SK-N-SH (cell line): ENCODE measurements at regions not wholly inside any gene's neighbourhood (a gene's known extent, or its start where the extent isn't known, plus 50 kb on each side); places are given as distances from the start of the nearest gene placed in this dataset.

ENCODE experiments used
- CTCF ChIA-PET: fragments of 300-600, 350-600 bp; formaldehyde crosslinking; extraction: SDS; loops from one replicate; lab custom pipeline; 2021; lab: Yijun Ruan, JAX
- POLR2A ChIA-PET: fragments of 350-600 bp; sonication (Branson Sonifier 250); formaldehyde crosslinking; extraction: SDS; loops from one replicate; lab custom pipeline; 2020; ENCODE audit warnings: antibody characterized with exemption, inconsistent platforms; lab: Yijun Ruan, JAX
- DNase-seq: peaks from one replicate; pipeline ENCODE4 v3.0.0; 2012
- H2AFZ ChIP-seq: fragments of 200-600 bp; sonication (generic); 2 replicates; pipeline ENCODE4 v1.8.1; 2016; ENCODE audit warnings: antibody characterized with exemption, mild to moderate bottlenecking, low read depth
- H3F3A ChIP-seq: fragments of 200-600 bp; sonication (generic); replicated peaks from 2 replicates; pipeline ENCODE3; 2016; ENCODE audit warnings: antibody characterized with exemption, mild to moderate bottlenecking; ENCODE audit not compliant: insufficient read depth
- H3K27ac ChIP-seq, 2 experiments: fragments of 200-500 bp in 1 of 2; fragments of 200-600 bp in 1 of 2; sonication (Bioruptor generic) in 1 of 2; sonication (generic), shearing (Covaris generic) in 1 of 2; 2 replicates each; pipeline versions ENCODE4 v1.5.1 to v1.6.1; 2014 to 2016; ENCODE audit warnings: low read depth in 2 of 2, inconsistent platforms in 1 of 2, low read length in 1 of 2, mild to moderate bottlenecking in 1 of 2, mixed read lengths in 1 of 2
- H3K27me3 ChIP-seq: fragments of 200-600 bp; sonication (generic), shearing (Covaris generic); 2 replicates; pipeline ENCODE4 v1.6.1; 2016; ENCODE audit warnings: mixed run types; ENCODE audit not compliant: insufficient read depth
- H3K36me3 ChIP-seq, 2 experiments: fragments of 200-500 bp in 1 of 2; fragments of 200-600 bp in 1 of 2; sonication (Bioruptor generic) in 1 of 2; sonication (generic) in 1 of 2; replicated peaks in 1 of 2; 2 replicates each; pipeline versions ENCODE3 to v1.5.1; 2014 to 2016; ENCODE audit warnings: low read length in 1 of 2, mild to moderate bottlenecking in 1 of 2; ENCODE audit not compliant: insufficient read depth in 2 of 2, control insufficient read depth in 1 of 2
- H3K4me1 ChIP-seq, 2 experiments: fragments of 200-500 bp in 1 of 2; fragments of 200-600 bp in 1 of 2; sonication (Bioruptor generic) in 1 of 2; sonication (generic), shearing (Covaris generic) in 1 of 2; 2 replicates each; pipeline versions ENCODE4 v1.5.1 to v1.6.1; 2014 to 2016; ENCODE audit warnings: low read depth in 1 of 2, low read length in 1 of 2, mixed run types in 1 of 2; ENCODE audit not compliant: insufficient read depth in 2 of 2, control insufficient read depth in 1 of 2
- H3K4me2 ChIP-seq: fragments of 200-600 bp; sonication (generic), shearing (Covaris generic); 2 replicates; pipeline ENCODE4 v1.6.1; 2017; ENCODE audit warnings: mixed run types
- H3K4me3 ChIP-seq, 2 experiments: fragments of 200-500 bp in 1 of 2; fragments of 200-600 bp in 1 of 2; sonication (Bioruptor generic) in 1 of 2; sonication (generic), shearing (Covaris generic) in 1 of 2; 2 replicates each; pipeline versions ENCODE4 v1.5.1 to v1.8.1; 2014 to 2016; ENCODE audit warnings: low read depth in 2 of 2, inconsistent platforms in 1 of 2, low read length in 1 of 2, mild to moderate bottlenecking in 1 of 2, mixed read lengths in 1 of 2, moderate library complexity in 1 of 2
- H3K79me2 ChIP-seq: fragments of 200-600 bp; sonication (generic); 2 replicates; pipeline ENCODE4 v1.8.1; 2017; ENCODE audit warnings: mild to moderate bottlenecking; ENCODE audit not compliant: insufficient read depth
- H3K9ac ChIP-seq: fragments of 200-600 bp; sonication (generic); 2 replicates; pipeline ENCODE4 v1.6.1; 2017; ENCODE audit warnings: mixed run types
- H3K9me2 ChIP-seq: fragments of 200-600 bp; sonication (generic); 2 replicates; pipeline ENCODE4 v1.6.1; 2017; ENCODE audit warnings: mixed run types
- H3K9me3 ChIP-seq: fragments of 200-600 bp; sonication (generic); 2 replicates; pipeline ENCODE4 v1.6.1; 2017; ENCODE audit warnings: mixed run types, mild to moderate bottlenecking, moderate library complexity
- H4K20me1 ChIP-seq: fragments of 200-600 bp; sonication (generic); 2 replicates; pipeline ENCODE4 v1.6.1; 2017; ENCODE audit warnings: mild to moderate bottlenecking, mixed run types; ENCODE audit not compliant: insufficient read depth
- ELF1 ChIP-seq: IDR thresholded peaks from 2 replicates; pipeline ENCODE4 v1.4.0; 2012
- EZH2phosphoT487 ChIP-seq: fragments of 200-600 bp; sonication (generic); IDR thresholded peaks from 2 replicates; pipeline ENCODE4 v1.6.1; 2017; ENCODE audit warnings: low read depth, mixed run types, mild to moderate bottlenecking, antibody characterized with exemption, moderate library complexity, borderline replicate concordance
- FOSL2 ChIP-seq: IDR thresholded peaks from 2 replicates; pipeline ENCODE4 v1.4.0; 2012; ENCODE audit warnings: low read depth, mild to moderate bottlenecking, moderate library complexity, borderline replicate concordance
- JUND ChIP-seq: IDR thresholded peaks from 2 replicates; pipeline ENCODE4 v1.4.0; 2012
- NFIC ChIP-seq: IDR thresholded peaks from 2 replicates; pipeline ENCODE4 v1.4.0; 2012; ENCODE audit warnings: borderline replicate concordance
- POLR2AphosphoS5 ChIP-seq: IDR thresholded peaks from 2 replicates; pipeline ENCODE4 v1.6.1; 2012; ENCODE audit warnings: low read depth, low read length
- RAD21 ChIP-seq: IDR thresholded peaks from 2 replicates; pipeline ENCODE4 v1.6.1; 2012; ENCODE audit warnings: mild to moderate bottlenecking, low read length
- TCF12 ChIP-seq: IDR thresholded peaks from 2 replicates; pipeline ENCODE4 v1.4.0; 2012
- TEAD4 ChIP-seq: IDR thresholded peaks from 2 replicates; pipeline ENCODE4 v1.4.0; 2012; ENCODE audit warnings: mild to moderate bottlenecking, borderline replicate concordance; ENCODE audit not compliant: insufficient read depth
- USF2 ChIP-seq: fragments of 150-350 bp; IDR thresholded peaks from 2 replicates; pipeline ENCODE4 v1.6.1; 2017; ENCODE audit warnings: antibody characterized with exemption, low read length, low read depth, borderline replicate concordance
- YY1 ChIP-seq: IDR thresholded peaks from 2 replicates; pipeline ENCODE4 v1.4.0; 2012; ENCODE audit warnings: low read depth, mild to moderate bottlenecking
- ZBTB33 ChIP-seq: IDR thresholded peaks from 2 replicates; pipeline ENCODE4 v1.4.0; 2012; ENCODE audit warnings: low read depth, borderline replicate concordance
- WGBS: methylation state at CpG from one replicate; pipeline ENCODE4 v1.1.6; 2017; ENCODE audit warnings: low lambda C conversion rate; 5-methylcytosine and 5-hydroxymethylcytosine counted together

- H3F3A ChIP-seq = peaks cover 69% of the 10 kb centered on the region
- CTCF ChIA-PET = no interaction called here
- DNase-seq = no peak
- H3K4me2 ChIP-seq = no peak overlapping the region
- no peaks in the 10 kb centered on the region for H3K79me2 ChIP-seq
- no peaks in the 10 kb centered on the region for H4K20me1 ChIP-seq
- no peaks in the 10 kb centered on the region for H3K36me3 ChIP-seq
- H3K9ac ChIP-seq = peak overlapping the region; percentile 28; the same call in 1 of the 2 replicates
- no peaks in the 10 kb centered on the region for H3K9me2 ChIP-seq
- no peak for TF ChIP-seq YY1
- no peak for TF ChIP-seq JUND
- H3K27me3 ChIP-seq = no peaks in the 10 kb centered on the region
- peaks cover 0 to 18% of the 10 kb centered on the region in 2 experiments; a peak in 3 of 4 replicates for H3K4me1 ChIP-seq
- H3K4me3 ChIP-seq = no peak overlapping the region
- H3K27ac ChIP-seq = peak overlapping the region in 1 of 2 experiments; percentile 94; a peak in 3 of 4 replicates
- no peaks in the 10 kb centered on the region for H3K9me3 ChIP-seq
- no peak overlapping the region for H2AFZ ChIP-seq
- POLR2A ChIA-PET = no interaction called here
Observed at GRCh38 chr4:177006331-177006730, 213.6 kb upstream of the VEGFC start.

GRCh38 chr4:177008071-177008835, 215.5 kb upstream of the VEGFC start:
- Histone ChIP-seq H3K36me3 (no peaks in the 10 kb centered on the region), H3K4me2 (peak overlapping the region; percentile 46; the same call in 1 of the 2 replicates), H3K9ac (peak overlapping the region; percentile 64; the same call in 1 of the 2 replicates), H3K4me1 (peaks cover 0 to 18% of the 10 kb centered on the region in 2 experiments; a peak in 3 of 4 replicates), H3F3A (peaks cover 57% of the 10 kb centered on the region), H3K27ac (peak overlapping the region; percentile 53 to 94; a peak in 3 of 4 replicates), H3K9me3 (peaks cover 9% of the 10 kb centered on the region), H3K79me2 (no peaks in the 10 kb centered on the region)
- POLR2A ChIA-PET = no interaction called here
- DNase-seq = no peak
- peak; percentile 6; the same call in 1 of the 2 replicates for TF ChIP-seq TCF12
- no peak for TF ChIP-seq RAD21
- TF ChIP-seq FOSL2 = peak; percentile 81
- peak; percentile 62 for TF ChIP-seq JUND
- TF ChIP-seq ELF1 = no peak
- TF ChIP-seq EZH2phosphoT487 = no peak
- no peak for TF ChIP-seq POLR2AphosphoS5
- TF ChIP-seq TEAD4 = no peak
- no peak; the same call in 1 of the 2 replicates for TF ChIP-seq NFIC
- TF ChIP-seq USF2 = no peak
- no peak for TF ChIP-seq ZBTB33
- TF ChIP-seq, all 33 proteins: peak for 3
- Histone ChIP-seq H4K20me1 (no peaks in the 10 kb centered on the region), H3K4me3 (no peak overlapping the region), H3K27me3 (no peaks in the 10 kb centered on the region), H2AFZ (peak overlapping the region; percentile 32; the same call in 1 of the 2 replicates), H3K9me2 (no peaks in the 10 kb centered on the region)
- CTCF ChIA-PET = no interaction called here
- 46% methylated on average over 1 of the region's 1 CpG for WGBS
